ENCODE measurements at regions not wholly inside any gene's neighbourhood (a gene's known extent, or its start where the extent isn't known, plus 50 kb on each side); places are given as distances from the start of the nearest gene placed in this dataset.

GRCh38 chr5:136729901-136730355 is 364.6 kb upstream of the TRPC7 start:
- no peak for TF ChIP-seq MYC (IDR thresholded peaks at IDR 0.05; ENCODE audit: low read depth, low read length)
- TF ChIP-seq POLR2A (IDR thresholded peaks at IDR 0.05; ENCODE audit: extremely low read depth, insufficient read length), result no peak
- TF ChIP-seq CTCF (IDR thresholded peaks at IDR 0.05; ENCODE audit: low read depth, low read length), result no peak
- no peak for TF ChIP-seq MAX (IDR thresholded peaks at IDR 0.05; ENCODE audit: low read depth, low read length)
- no peak for DNase-seq (ENCODE audit: low read depth)
- H3K4me3 ChIP-seq (ENCODE audit: low read depth, low read length), result no peak overlapping the region

GRCh38 chr5:136726506-136726905 is 361.2 kb upstream of the TRPC7 start:
- no peak for TF ChIP-seq MYC (IDR thresholded peaks at IDR 0.05; ENCODE audit: low read depth, low read length)
- no peak for DNase-seq (ENCODE audit: low read depth)
- no peak overlapping the region for H3K4me3 ChIP-seq (ENCODE audit: low read depth, low read length)

GRCh38 chr5:136724161-136724560 is 358.8 kb upstream of the TRPC7 start:
- no peak overlapping the region for H3K4me3 ChIP-seq (ENCODE audit: low read depth, low read length)
- TF ChIP-seq MYC (IDR thresholded peaks at IDR 0.05; ENCODE audit: low read depth, low read length) (no peak), CTCF (IDR thresholded peaks at IDR 0.05; ENCODE audit: low read depth, low read length) (no peak), POLR2A (IDR thresholded peaks at IDR 0.05; ENCODE audit: extremely low read depth, insufficient read length) (no peak), MAX (IDR thresholded peaks at IDR 0.05; ENCODE audit: low read depth, low read length) (no peak)
- no peak for DNase-seq (ENCODE audit: low read depth)

GRCh38 chr5:136722581-136722980 is 357.2 kb upstream of the TRPC7 start:
- no peak overlapping the region for H3K4me3 ChIP-seq (ENCODE audit: low read depth, low read length)
- DNase-seq (ENCODE audit: low read depth), result no peak
- no peak for TF ChIP-seq POLR2A (IDR thresholded peaks at IDR 0.05; ENCODE audit: extremely low read depth, insufficient read length)
- no peak for TF ChIP-seq MYC (IDR thresholded peaks at IDR 0.05; ENCODE audit: low read depth, low read length)
- TF ChIP-seq MAX (IDR thresholded peaks at IDR 0.05; ENCODE audit: low read depth, low read length), result no peak
- TF ChIP-seq CTCF (IDR thresholded peaks at IDR 0.05; ENCODE audit: low read depth, low read length), result no peak

- no peak overlapping the region for H3K4me3 ChIP-seq (ENCODE audit: low read depth, low read length)
- DNase-seq (ENCODE audit: low read depth), result no peak
- no peak for TF ChIP-seq MYC (IDR thresholded peaks at IDR 0.05; ENCODE audit: low read depth, low read length)
- TF ChIP-seq MAX (IDR thresholded peaks at IDR 0.05; ENCODE audit: low read depth, low read length), result no peak
- TF ChIP-seq POLR2A (IDR thresholded peaks at IDR 0.05; ENCODE audit: extremely low read depth, insufficient read length), result no peak
- TF ChIP-seq CTCF (IDR thresholded peaks at IDR 0.05; ENCODE audit: low read depth, low read length), result no peak
Observed at GRCh38 chr5:136722086-136722485, 356.7 kb upstream of the TRPC7 start.

- DNase-seq (ENCODE audit: low read depth), result no peak
- TF ChIP-seq POLR2A (IDR thresholded peaks at IDR 0.05; ENCODE audit: extremely low read depth, insufficient read length), result no peak
- no peak for TF ChIP-seq MYC (IDR thresholded peaks at IDR 0.05; ENCODE audit: low read depth, low read length)
- no peak overlapping the region for H3K4me3 ChIP-seq (ENCODE audit: low read depth, low read length)
Observed at GRCh38 chr5:136720674-136721073, 355.3 kb upstream of the TRPC7 start.

GRCh38 chr5:136717917-136718316 is 352.6 kb upstream of the TRPC7 start:
- DNase-seq (ENCODE audit: low read depth), result no peak
- no peak for TF ChIP-seq MAX (IDR thresholded peaks at IDR 0.05; ENCODE audit: low read depth, low read length)
- no peak for TF ChIP-seq CTCF (IDR thresholded peaks at IDR 0.05; ENCODE audit: low read depth, low read length)
- TF ChIP-seq MYC (IDR thresholded peaks at IDR 0.05; ENCODE audit: low read depth, low read length), result no peak
- no peak for TF ChIP-seq POLR2A (IDR thresholded peaks at IDR 0.05; ENCODE audit: extremely low read depth, insufficient read length)
- H3K4me3 ChIP-seq (ENCODE audit: low read depth, low read length), result no peak overlapping the region

Data from NB4 (cell line).